Keratinocyte (primary cell): ENCODE measurements at regions not wholly inside any gene's neighbourhood (a gene's known extent, or its start where the extent isn't known, plus 50 kb on each side); places are given as distances from the start of the nearest gene placed in this dataset.

ENCODE experiments used
- DNase-seq: peaks from one replicate; pipeline ENCODE4 v3.0.0-alpha.2; 2011; ENCODE audit warnings: low read depth, missing footprints, low spot score
- FAIRE-seq: peaks from 2 replicates; lab custom pipeline; 2011; peaks lifted over from hg19 to GRCh38; lab: Jason Lieb, UNC
- H2AFZ ChIP-seq: 2 replicates; pipeline ENCODE4 v1.6.0; 2012; ENCODE audit warnings: low read length, control low read depth, inconsistent platforms; ENCODE audit not compliant: control insufficient read depth
- H3K27ac ChIP-seq: 2 replicates; pipeline ENCODE4 v1.5.1; 2011; ENCODE audit warnings: low read length; ENCODE audit not compliant: control insufficient read depth, insufficient read depth
- H3K27me3 ChIP-seq: 3 replicates; pipeline ENCODE4 v1.6.0; 2011; ENCODE audit warnings: low read length; ENCODE audit not compliant: control insufficient read depth, insufficient read depth; ENCODE audit errors: extremely low read depth
- H3K36me3 ChIP-seq, 2 experiments: 2 replicates in 1 of 2; 3 replicates in 1 of 2; pipeline ENCODE4 v1.5.1; 2011; ENCODE audit warnings: low read length in 2 of 2, mild to moderate bottlenecking in 1 of 2; ENCODE audit not compliant: control insufficient read depth in 2 of 2, insufficient read depth in 2 of 2; ENCODE audit errors: extremely low read depth in 1 of 2
- H3K4me1 ChIP-seq: 3 replicates; pipeline ENCODE4 v1.5.1; 2011; ENCODE audit warnings: low read length; ENCODE audit not compliant: control insufficient read depth, insufficient read depth; ENCODE audit errors: extremely low read depth
- H3K4me2 ChIP-seq: 3 replicates; pipeline ENCODE4 v1.6.0; 2011; ENCODE audit warnings: low read depth, low read length; ENCODE audit not compliant: control insufficient read depth, insufficient read depth; ENCODE audit errors: extremely low read depth
- H3K4me3 ChIP-seq, 3 experiments: fragments of 200-600 bp in 1 of 3; sonication (generic) in 1 of 3; 2 replicates in 2 of 3; 3 replicates in 1 of 3; pipeline ENCODE4 v1.5.1; 2011 to 2016; ENCODE audit warnings: low read length in 3 of 3, mild to moderate bottlenecking in 3 of 3, control low read depth in 2 of 3, inconsistent platforms in 1 of 3, low read depth in 1 of 3, mixed read lengths in 1 of 3, mixed run types in 1 of 3, moderate library complexity in 1 of 3; ENCODE audit not compliant: control insufficient read depth in 2 of 3, insufficient read depth in 2 of 3; ENCODE audit errors: extremely low read depth in 1 of 3
- H3K79me2 ChIP-seq: 2 replicates; pipeline ENCODE4 v1.6.0; 2012; ENCODE audit warnings: low read length; ENCODE audit not compliant: control insufficient read depth, insufficient read depth
- H3K9ac ChIP-seq: 3 replicates; pipeline ENCODE4 v1.6.0; 2011; ENCODE audit warnings: low read length; ENCODE audit not compliant: control insufficient read depth, insufficient read depth; ENCODE audit errors: extremely low read depth
- H3K9me1 ChIP-seq: 3 replicates; pipeline ENCODE4 v1.6.0; 2011; ENCODE audit warnings: low read length; ENCODE audit not compliant: control insufficient read depth, insufficient read depth; ENCODE audit errors: extremely low read depth
- H3K9me3 ChIP-seq: 2 replicates; pipeline ENCODE4 v1.5.1; 2012; ENCODE audit warnings: low read depth, low read length; ENCODE audit not compliant: control insufficient read depth
- H4K20me1 ChIP-seq: 3 replicates; pipeline ENCODE4 v1.6.0; 2011; ENCODE audit warnings: low read length; ENCODE audit not compliant: control insufficient read depth, insufficient read depth; ENCODE audit errors: extremely low read depth
- EZH2 ChIP-seq: IDR thresholded peaks from one replicate; pipeline ENCODE4 v1.6.1; 2012; ENCODE audit warnings: inconsistent platforms, mild to moderate bottlenecking, low read length, moderate library complexity
- dilution Hi-C: fragments of 300-500 bp; cut with MboI; formaldehyde crosslinking; loops from one replicate; pipeline ENCODE4 v1.7.0; 2020; ENCODE audit warnings: low sequenced_read_pairs; ENCODE audit not compliant: extremely low pct_ligation_motif_present
- TF ChIP-seq, protein P1 (sequence below), 3 experiments: IDR thresholded peaks in 1 of 3; conservative IDR thresholded peaks in 1 of 3; optimal IDR thresholded peaks in 1 of 3; 2 replicates in 2 of 3; 3 replicates in 1 of 3; pipeline versions ENCODE3 to v1.5.1; 2011; ENCODE audit warnings: low read length in 3 of 3, mild to moderate bottlenecking in 3 of 3, moderate library complexity in 2 of 3, control low read depth in 1 of 3, inconsistent platforms in 1 of 3; ENCODE audit not compliant: insufficient read depth in 2 of 3; ENCODE audit errors: extremely low read depth in 1 of 3

DNA sequence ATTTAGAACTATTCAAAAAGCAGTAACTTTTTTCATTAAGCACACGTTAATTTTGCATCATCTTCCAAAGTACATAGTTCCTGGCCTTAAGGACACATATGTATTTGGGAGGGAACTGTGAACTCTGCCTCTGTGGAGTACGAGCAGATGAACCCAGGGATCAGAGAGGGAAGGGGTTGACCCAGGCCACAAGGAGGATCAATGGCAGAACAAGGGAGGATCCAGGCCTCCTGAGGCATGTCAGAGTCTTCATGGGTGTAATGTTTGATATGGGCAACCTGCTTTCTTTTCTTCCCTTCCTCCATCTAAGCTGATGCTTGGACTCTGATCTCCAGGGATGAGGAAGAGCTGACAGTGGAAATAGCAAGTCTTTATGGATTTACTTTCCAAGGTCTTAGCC, 164.0 kb downstream of the SH2D4B start:
- Histone ChIP-seq H3K27me3 (no peaks in the 10 kb centered on the region), H3K9me3 (no peaks in the 10 kb centered on the region), H3K27ac (no peak overlapping the region), H2AFZ (no peak overlapping the region), H3K36me3 (no peaks in the 10 kb centered on the region), H3K9me1 (no peaks in the 10 kb centered on the region), H3K4me2 (no peak overlapping the region), H3K4me3 (no peak overlapping the region), H4K20me1 (no peaks in the 10 kb centered on the region), H3K4me1 (no peaks in the 10 kb centered on the region), H3K9ac (no peak overlapping the region), H3K79me2 (no peaks in the 10 kb centered on the region)
- FAIRE-seq (no peak), DNase-seq (no peak)
- TF ChIP-seq, protein P1, sequence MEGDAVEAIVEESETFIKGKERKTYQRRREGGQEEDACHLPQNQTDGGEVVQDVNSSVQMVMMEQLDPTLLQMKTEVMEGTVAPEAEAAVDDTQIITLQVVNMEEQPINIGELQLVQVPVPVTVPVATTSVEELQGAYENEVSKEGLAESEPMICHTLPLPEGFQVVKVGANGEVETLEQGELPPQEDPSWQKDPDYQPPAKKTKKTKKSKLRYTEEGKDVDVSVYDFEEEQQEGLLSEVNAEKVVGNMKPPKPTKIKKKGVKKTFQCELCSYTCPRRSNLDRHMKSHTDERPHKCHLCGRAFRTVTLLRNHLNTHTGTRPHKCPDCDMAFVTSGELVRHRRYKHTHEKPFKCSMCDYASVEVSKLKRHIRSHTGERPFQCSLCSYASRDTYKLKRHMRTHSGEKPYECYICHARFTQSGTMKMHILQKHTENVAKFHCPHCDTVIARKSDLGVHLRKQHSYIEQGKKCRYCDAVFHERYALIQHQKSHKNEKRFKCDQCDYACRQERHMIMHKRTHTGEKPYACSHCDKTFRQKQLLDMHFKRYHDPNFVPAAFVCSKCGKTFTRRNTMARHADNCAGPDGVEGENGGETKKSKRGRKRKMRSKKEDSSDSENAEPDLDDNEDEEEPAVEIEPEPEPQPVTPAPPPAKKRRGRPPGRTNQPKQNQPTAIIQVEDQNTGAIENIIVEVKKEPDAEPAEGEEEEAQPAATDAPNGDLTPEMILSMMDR (optimal IDR thresholded peaks at IDR 0.05 in 1 of 3, IDR thresholded peaks at IDR 0.05 in 1 of 3, conservative IDR thresholded peaks at IDR 0.05 in 1 of 3; ENCODE audit: extremely low read depth in 1 of 3, insufficient read depth in 2 of 3, low read length in 3 of 3): no peak
- TF ChIP-seq EZH2: no peak
- dilution Hi-C loops: no loop called here

- H3K27ac ChIP-seq: no peak overlapping the region
- no peaks in the 10 kb centered on the region for H4K20me1 ChIP-seq
- TF ChIP-seq, protein P1 (optimal IDR thresholded peaks at IDR 0.05 in 1 of 3, IDR thresholded peaks at IDR 0.05 in 1 of 3, conservative IDR thresholded peaks at IDR 0.05 in 1 of 3; ENCODE audit: extremely low read depth in 1 of 3, insufficient read depth in 2 of 3, low read length in 3 of 3): no peak
- TF ChIP-seq EZH2: no peak
- dilution Hi-C loops: no loop called here
- no peaks in the 10 kb centered on the region for H3K9me3 ChIP-seq
- H3K27me3 ChIP-seq: no peaks in the 10 kb centered on the region
- no peaks in the 10 kb centered on the region for H3K79me2 ChIP-seq
- H2AFZ ChIP-seq: no peak overlapping the region
- H3K4me2 ChIP-seq: no peak overlapping the region
- H3K4me3 ChIP-seq: no peak overlapping the region
- H3K36me3 ChIP-seq: no peaks in the 10 kb centered on the region
- no peak overlapping the region for H3K9ac ChIP-seq
- FAIRE-seq (no peak), DNase-seq (no peak)
- no peaks in the 10 kb centered on the region for H3K9me1 ChIP-seq
- H3K4me1 ChIP-seq: no peaks in the 10 kb centered on the region
These were observed 164.4 kb downstream of the SH2D4B start for GRCh38 chr10:80702143-80702542.
